ENCODE measurements at regions not wholly inside any gene's neighbourhood (a gene's known extent, or its start where the extent isn't known, plus 50 kb on each side); places are given as distances from the start of the nearest gene placed in this dataset.
"Not testable (repeated sequence)": the region's sequence is repeated elsewhere in the genome, so short reads cannot be mapped to it uniquely, and the experiment has no call there.

- no peak for DNase-seq
Observed at GRCh38 chr12:131561891-131562684, 148.8 kb upstream of the SFSWAP start.

- DNase-seq, result not testable (repeated sequence)
Observed at GRCh38 chr12:131564138-131564727, 146.7 kb upstream of the SFSWAP start.

DNA sequence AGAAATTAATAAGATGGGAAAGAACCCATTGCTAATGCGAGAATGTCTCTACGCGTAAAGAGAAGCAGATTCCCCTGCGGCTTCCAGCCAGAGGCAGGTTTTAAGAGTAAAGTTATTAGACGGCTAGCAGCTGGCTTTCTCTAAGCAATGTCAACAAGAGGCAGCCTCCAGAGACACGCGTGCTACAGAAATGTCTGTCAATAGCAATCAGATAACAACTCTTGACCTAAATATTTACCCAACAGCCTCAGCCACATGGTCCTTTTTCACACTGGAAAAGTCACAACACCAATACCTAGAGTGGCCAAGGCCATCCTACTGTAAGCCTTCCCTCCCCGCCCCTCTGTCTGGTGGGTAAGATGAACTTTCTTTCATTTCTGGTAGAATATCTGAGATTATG, 146.0 kb upstream of the SFSWAP start:
- DNase-seq, result no peak

GRCh38 chr12:131565267-131566015, 145.4 kb upstream of the SFSWAP start:
- DNase-seq, result no peak

- no peak for DNase-seq
Observed at GRCh38 chr12:131568336-131568735, 142.6 kb upstream of the SFSWAP start.

GRCh38 chr12:131570596-131570995, 140.3 kb upstream of the SFSWAP start:
- no peak for DNase-seq

- DNase-seq, result no peak
Observed at GRCh38 chr12:131571827-131572226, 139.1 kb upstream of the SFSWAP start.

DNA sequence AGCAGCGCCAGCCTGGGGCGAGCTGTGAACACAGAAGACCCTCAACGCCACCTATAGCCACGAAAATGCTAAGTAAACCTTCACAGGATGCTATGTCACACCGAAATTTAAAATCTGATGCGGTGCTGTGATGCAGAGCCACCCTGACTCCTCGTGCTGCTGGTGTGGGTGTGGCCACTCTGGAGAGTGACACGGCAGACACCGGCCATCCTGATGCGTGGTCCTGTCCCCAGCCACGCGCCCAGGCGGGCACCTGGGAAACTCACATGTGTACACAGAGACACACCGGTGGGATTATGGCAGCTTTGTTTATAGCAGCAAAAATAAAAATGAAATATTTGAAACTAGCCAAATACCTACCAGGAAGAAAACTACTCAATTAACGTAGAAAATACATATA, 138.3 kb upstream of the SFSWAP start:
- no peak for DNase-seq

GRCh38 chr12:131573631-131574394, 137.1 kb upstream of the SFSWAP start:
- no peak for DNase-seq

GRCh38 chr12:131574395-131574771, 136.5 kb upstream of the SFSWAP start:
- DNase-seq, result no peak

- DNase-seq, result no peak
Observed at GRCh38 chr12:131575371-131575770, 135.5 kb upstream of the SFSWAP start.

DNA sequence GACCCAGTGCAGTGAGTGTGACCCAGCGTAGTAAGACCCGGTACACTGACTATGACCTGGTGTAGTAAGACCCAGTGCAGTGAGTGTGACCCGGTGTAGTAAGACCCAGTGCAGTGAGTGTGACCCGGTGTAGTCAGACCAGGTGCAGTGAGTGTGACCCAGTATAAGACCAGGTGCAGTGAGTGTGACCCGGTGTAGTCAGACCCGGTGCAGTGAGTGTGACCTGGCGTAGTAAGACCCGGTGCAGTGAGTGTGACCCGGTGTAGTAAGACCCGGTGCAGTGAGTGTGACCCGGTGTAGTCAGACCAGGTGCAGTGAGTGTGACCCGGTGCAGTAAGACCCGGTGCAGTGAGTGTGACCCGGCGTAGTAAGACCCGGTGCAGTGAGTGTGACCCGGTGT, 134.2 kb upstream of the SFSWAP start:
- DNase-seq, result not testable (repeated sequence)

DNA sequence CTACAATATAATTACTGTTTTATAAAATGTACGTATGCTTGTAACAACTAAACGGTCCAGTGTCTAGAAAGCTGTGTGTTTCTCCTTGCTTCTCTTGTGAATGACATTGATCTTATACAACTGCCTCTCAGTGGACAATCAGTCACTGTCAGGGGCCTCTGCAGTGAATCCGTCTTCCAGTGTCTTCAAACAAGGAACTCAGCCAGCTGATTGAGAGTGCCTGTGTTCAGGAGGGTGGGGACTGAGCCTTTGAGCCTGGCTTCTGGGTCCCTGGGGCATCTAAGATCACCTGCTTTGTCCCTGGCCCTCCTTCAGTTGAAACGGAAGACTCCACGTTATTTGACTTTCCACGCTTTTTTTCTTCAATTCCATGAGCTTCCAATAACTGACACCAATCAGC, 133.1 kb upstream of the SFSWAP start:
- DNase-seq, result no peak

DNA sequence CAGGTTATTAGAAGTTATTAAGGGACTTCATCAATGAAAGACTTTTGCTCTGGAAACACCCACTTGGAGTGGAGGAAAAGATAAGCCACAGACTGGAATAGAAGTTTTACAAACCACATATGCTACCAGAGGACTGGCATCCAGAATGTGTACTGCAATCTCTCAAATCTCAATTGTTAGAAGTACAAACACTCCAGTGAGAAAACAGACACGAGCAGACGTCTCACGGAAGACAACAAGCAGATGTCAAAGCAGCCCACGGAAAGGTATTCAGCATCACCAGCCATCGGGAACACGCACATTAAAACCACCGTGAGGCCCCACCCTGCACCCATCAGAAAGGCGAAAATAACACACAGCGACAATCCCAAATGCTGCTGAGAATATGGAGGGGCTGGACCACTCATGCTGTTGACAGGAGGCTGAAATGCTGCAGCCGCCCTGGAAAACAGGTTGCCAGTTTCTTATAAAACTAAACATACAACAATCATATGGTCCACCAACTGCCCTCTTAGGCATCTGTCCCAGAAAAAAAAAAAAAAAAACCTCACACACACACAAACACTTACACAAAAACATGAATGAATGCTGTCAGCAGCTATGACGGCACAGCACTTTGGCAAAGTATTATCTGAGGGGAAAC, 131.9 kb upstream of the SFSWAP start:
- DNase-seq, result no peak

DNA sequence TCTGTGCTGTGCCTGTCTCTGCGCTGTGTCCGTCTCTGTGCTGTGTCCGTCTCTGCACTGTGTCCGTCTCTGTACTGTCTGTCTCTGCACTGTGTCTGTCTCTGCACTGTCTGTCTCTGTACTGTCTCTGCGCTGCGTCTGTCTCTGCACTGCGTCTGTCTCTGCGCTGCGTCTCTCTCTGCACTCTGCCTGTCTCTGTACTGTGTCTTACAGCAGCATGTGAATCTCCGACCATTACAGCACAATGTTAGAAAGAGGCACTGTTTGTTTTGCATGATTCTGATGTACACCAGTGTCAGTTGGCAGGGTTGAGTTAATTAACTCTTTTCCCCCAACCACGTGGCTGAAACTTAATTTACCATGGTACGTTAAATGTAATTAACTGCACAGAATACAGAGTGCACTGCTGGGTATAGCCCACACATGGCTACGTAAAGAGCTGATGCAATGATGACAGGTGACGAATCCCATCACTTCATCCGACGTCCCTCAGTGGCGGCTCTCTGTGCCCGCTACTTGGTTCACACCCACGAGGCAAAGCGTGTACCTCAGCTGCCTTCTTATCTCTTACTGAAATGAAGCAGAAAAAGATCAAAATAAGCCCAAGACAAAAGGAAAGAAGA, 127.7 kb upstream of the SFSWAP start:
- no peak for DNase-seq

DNA sequence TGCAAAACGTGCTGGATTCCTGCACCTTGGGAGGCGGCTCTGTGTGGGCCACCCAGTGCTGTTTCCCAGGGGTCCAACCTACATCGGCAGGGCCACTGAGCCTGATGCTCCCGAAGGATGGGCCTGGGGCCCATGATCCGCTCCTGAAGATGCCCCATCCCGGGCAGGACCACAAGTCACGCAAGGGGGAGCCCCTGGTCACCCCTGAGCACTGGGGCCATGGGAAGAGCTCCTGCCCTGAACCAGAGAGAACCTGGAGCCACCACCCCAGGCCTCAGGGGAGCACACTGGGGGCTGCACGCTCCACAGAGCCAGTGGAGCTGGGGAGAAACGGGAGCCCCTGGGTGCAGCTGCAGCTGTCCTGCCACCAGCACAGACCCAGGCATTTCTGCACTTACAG, 124.6 kb upstream of the SFSWAP start:
- DNase-seq, result no peak

DNA sequence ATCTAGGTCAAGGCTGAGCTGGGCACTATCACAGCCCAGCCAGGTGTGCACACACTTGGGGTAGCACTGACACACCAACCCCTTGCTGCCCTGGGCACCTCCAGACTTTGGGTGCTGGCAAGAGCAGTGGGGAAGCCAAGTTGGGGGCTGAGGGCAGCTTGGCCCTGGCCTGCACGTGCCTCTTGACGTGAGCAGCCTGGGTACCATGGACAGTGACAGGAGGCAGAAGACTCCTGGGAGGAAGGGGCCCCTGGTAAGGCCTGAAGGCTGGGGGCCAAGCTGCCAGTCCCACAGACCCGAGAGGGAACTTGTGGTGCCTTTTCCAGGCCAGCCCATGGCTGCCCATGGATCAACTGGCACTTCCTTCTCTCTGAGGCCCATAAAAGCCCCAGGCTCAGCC, 124.1 kb upstream of the SFSWAP start:
- DNase-seq, result no peak

- DNase-seq, result no peak
Observed at GRCh38 chr12:131587565-131587964, 123.3 kb upstream of the SFSWAP start.

DNA sequence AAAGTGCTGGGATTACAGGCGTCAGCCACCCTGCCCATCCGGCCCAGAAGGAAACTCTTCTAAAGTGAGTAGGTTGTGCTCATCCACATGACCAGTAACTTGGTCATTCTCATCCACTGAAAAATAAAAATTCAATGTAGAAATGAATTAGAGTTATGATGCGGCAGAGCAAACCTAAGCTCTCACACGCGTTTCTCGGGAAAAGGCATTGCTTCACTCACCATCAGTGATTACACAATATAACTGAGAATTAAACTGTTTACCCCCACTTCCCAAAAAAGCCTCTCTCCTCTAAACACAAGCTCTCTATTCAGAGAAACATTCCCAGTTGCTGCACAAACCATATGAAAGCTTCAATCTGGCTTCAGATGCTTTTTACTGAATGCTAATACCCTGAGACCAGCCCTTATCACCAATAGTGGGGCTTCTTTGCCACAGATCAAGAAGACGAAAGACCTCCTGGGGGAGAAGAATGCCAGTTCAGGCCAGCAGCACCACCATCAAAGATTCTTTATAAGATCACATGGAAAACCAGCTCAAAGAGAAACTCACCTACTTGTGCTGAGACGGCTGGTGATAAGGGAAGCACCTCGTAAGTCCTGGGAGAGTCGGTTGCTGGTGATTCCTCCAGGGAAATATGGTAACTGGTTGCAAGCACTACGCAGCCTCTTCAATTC, 121.5 kb upstream of the SFSWAP start:
- no peak for DNase-seq

DNA sequence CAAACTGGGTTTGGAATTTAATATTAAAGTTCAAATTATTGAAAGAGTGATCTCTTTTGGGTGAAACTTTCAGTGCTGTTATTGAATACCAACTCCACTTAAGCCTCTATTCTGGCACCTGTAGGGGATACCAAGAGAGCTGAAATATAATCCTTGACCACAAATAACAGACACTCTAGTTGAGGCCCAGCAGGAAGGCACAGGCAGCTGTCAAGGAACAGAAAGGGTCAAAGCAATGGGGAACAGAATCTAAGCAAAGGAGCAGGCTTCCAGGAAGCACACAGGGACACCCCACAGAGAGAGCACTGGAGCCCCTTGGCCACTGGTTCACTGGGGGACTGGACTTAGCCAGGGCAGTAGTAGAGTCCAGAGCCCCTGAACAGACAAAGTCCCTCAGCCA, 120.9 kb upstream of the SFSWAP start:
- DNase-seq, result no peak

DNA sequence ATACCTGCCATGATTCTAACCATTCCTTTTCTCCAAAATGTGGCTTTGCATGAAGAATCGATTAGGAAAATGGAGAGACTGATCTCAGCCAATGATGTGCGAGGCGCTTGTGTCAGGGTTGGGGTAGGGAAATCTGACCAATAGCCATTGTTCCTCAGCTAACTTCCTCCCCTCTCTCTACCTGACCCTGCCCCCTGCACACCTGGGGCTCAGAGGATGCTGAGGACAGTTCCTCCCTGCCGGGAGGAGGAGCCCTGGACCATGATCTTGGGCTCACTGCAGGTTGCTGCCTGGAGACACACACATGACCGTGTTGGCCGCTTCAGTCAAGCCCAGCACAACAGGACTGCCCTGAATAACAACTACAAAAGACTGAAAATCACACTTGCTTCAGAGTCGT, 119.8 kb upstream of the SFSWAP start:
- DNase-seq, result no peak

Data from CD4-positive, alpha-beta T cell treated with Interferon gamma for 1 hour (primary cell).